H1 (cell line): ENCODE measurements at regions not wholly inside any gene's neighbourhood (a gene's known extent, or its start where the extent isn't known, plus 50 kb on each side); places are given as distances from the start of the nearest gene placed in this dataset.

Experiments
- CTCF ChIA-PET: fragments of 300-600 bp; sonication (Branson Sonifier 250); formaldehyde crosslinking; loops from one replicate; lab custom pipeline; 2021; ENCODE audit not compliant: partially characterized antibody; lab: Charles Lee
- POLR2A ChIA-PET: fragments of 300-600 bp; sonication (Branson Sonifier 250); formaldehyde crosslinking; loops from one replicate; lab custom pipeline; 2021; ENCODE audit warnings: inconsistent platforms; ENCODE audit not compliant: partially characterized antibody; lab: Charles Lee
- DNase-seq, 2 experiments: peaks; one replicate each; pipeline versions ENCODE4 v3.0.0 to v3.0.0-alpha.2; 2010 to 2022; ENCODE audit warnings: low spot score in 2 of 2, low read depth in 1 of 2, mixed read lengths in 1 of 2
- FAIRE-seq: peaks from 2 replicates; lab custom pipeline; 2011; peaks lifted over from hg19 to GRCh38; lab: Jason Lieb, UNC
- H2AFZ ChIP-seq: 2 replicates; pipeline ENCODE4 v1.8.1; 2012; ENCODE audit warnings: low read length, inconsistent platforms
- H2AK5ac ChIP-seq: 2 replicates; pipeline ENCODE4 v1.6.1; 2013; ENCODE audit warnings: low read depth, low read length
- H2BK120ac ChIP-seq: replicated peaks from 2 replicates; pipeline ENCODE3; 2013; ENCODE audit warnings: low read depth, low read length, inconsistent platforms
- H2BK12ac ChIP-seq: 2 replicates; pipeline ENCODE4 v1.6.1; 2013; ENCODE audit warnings: low read depth, low read length
- H2BK15ac ChIP-seq: 2 replicates; pipeline ENCODE4 v1.6.1; 2013; ENCODE audit warnings: low read length
- H2BK20ac ChIP-seq: 2 replicates; pipeline ENCODE4 v1.6.1; 2013; ENCODE audit warnings: low read length
- H2BK5ac ChIP-seq: 2 replicates; pipeline ENCODE4 v1.6.1; 2013; ENCODE audit warnings: low read depth, low read length
- H3K14ac ChIP-seq: 2 replicates; pipeline ENCODE4 v1.6.1; 2013; ENCODE audit warnings: inconsistent platforms; ENCODE audit not compliant: insufficient read length
- H3K18ac ChIP-seq: 2 replicates; pipeline ENCODE4 v1.6.1; 2013; ENCODE audit warnings: low read length; ENCODE audit errors: extremely low read depth
- H3K23ac ChIP-seq: 2 replicates; pipeline ENCODE4 v1.6.1; 2013; ENCODE audit warnings: inconsistent platforms; ENCODE audit not compliant: insufficient read length
- H3K23me2 ChIP-seq: 2 replicates; pipeline ENCODE4 v1.6.1; 2013; ENCODE audit warnings: low read depth, low read length
- H3K27ac ChIP-seq: 2 replicates; pipeline ENCODE4 v1.6.1; 2011; ENCODE audit warnings: low read depth, low read length, inconsistent platforms
- H3K27me3 ChIP-seq, 4 experiments: replicated peaks in 1 of 4; 1 replicate in 1 of 4; 2 replicates in 3 of 4; pipeline versions ENCODE4 v1.6.1 to v1.8.1; 2011 to 2013; ENCODE audit warnings: low read length in 3 of 4, mild to moderate bottlenecking in 3 of 4, inconsistent platforms in 2 of 4, mixed read lengths in 2 of 4, moderate library complexity in 1 of 4; ENCODE audit not compliant: control insufficient read depth in 3 of 4, insufficient read depth in 3 of 4; ENCODE audit errors: extremely low read depth in 1 of 4
- H3K36me3 ChIP-seq, 4 experiments: 2 replicates each; pipeline versions ENCODE4 v1.6.1 to v1.8.1; 2011 to 2013; ENCODE audit warnings: mild to moderate bottlenecking in 4 of 4, low read length in 3 of 4, moderate library complexity in 2 of 4, control low read depth in 1 of 4, inconsistent platforms in 1 of 4; ENCODE audit not compliant: insufficient read depth in 4 of 4, control insufficient read depth in 2 of 4
- H3K4ac ChIP-seq: replicated peaks from 2 replicates; pipeline ENCODE3; 2013; ENCODE audit warnings: low read length, low read depth, mixed read lengths, inconsistent platforms; ENCODE audit not compliant: insufficient read length
- H3K4me1 ChIP-seq, 4 experiments: replicated peaks in 1 of 4; 1 replicate in 1 of 4; 2 replicates in 3 of 4; pipeline versions ENCODE4 v1.6.1 to v1.8.1; 2011 to 2013; ENCODE audit warnings: low read length in 3 of 4, inconsistent platforms in 2 of 4, mixed read lengths in 1 of 4; ENCODE audit not compliant: insufficient read depth in 4 of 4, control insufficient read depth in 3 of 4
- H3K4me2 ChIP-seq, 2 experiments: 2 replicates each; pipeline versions ENCODE4 v1.6.1 to v1.8.1; 2011 to 2013; ENCODE audit warnings: low read depth in 2 of 2, low read length in 2 of 2, control low read depth in 1 of 2, inconsistent platforms in 1 of 2, mild to moderate bottlenecking in 1 of 2; ENCODE audit not compliant: insufficient read depth in 1 of 2
- H3K4me3 ChIP-seq, 4 experiments: fragments of 200-600, 300-600 bp in 1 of 4; sonication (generic), shearing (Covaris generic), sonication (Bioruptor Twin) in 1 of 4; 2 replicates each; pipeline versions ENCODE4 v1.5.1 to v1.8.1; 2011 to 2016; ENCODE audit warnings: low read length in 4 of 4, low read depth in 3 of 4, control low read depth in 2 of 4, inconsistent platforms in 2 of 4, mild to moderate bottlenecking in 2 of 4, mixed read lengths in 1 of 4, moderate library complexity in 1 of 4; ENCODE audit not compliant: insufficient read depth in 2 of 4; ENCODE audit errors: extremely low read depth in 1 of 4
- H3K56ac ChIP-seq: replicated peaks from 2 replicates; pipeline ENCODE3; 2013; ENCODE audit warnings: low read depth, mild to moderate bottlenecking, mixed read lengths, low read length, inconsistent platforms; ENCODE audit not compliant: insufficient read length
- H3K79me1 ChIP-seq: 2 replicates; pipeline ENCODE4 v1.6.1; 2013; ENCODE audit warnings: low read depth, low read length, control low read depth
- H3K79me2 ChIP-seq, 2 experiments: 2 replicates each; pipeline versions ENCODE4 v1.6.1 to v1.8.1; 2012 to 2013; ENCODE audit warnings: low read length in 2 of 2, mild to moderate bottlenecking in 2 of 2, inconsistent platforms in 1 of 2; ENCODE audit not compliant: insufficient read depth in 2 of 2, control insufficient read depth in 1 of 2
- H3K9ac ChIP-seq, 4 experiments: replicated peaks in 1 of 4; 1 replicate in 1 of 4; 2 replicates in 3 of 4; pipeline versions ENCODE4 v1.6.1 to v1.8.1; 2011 to 2013; ENCODE audit warnings: low read depth in 3 of 4, low read length in 3 of 4, control low read depth in 2 of 4, mild to moderate bottlenecking in 2 of 4, moderate library complexity in 2 of 4, inconsistent platforms in 1 of 4; ENCODE audit errors: extremely low read depth in 1 of 4
- H3K9me3 ChIP-seq, 2 experiments: 2 replicates each; pipeline versions ENCODE4 v1.6.1 to v1.8.1; 2012 to 2013; ENCODE audit warnings: mild to moderate bottlenecking in 2 of 2, moderate library complexity in 2 of 2, control low read depth in 1 of 2, inconsistent platforms in 1 of 2, low read depth in 1 of 2, low read length in 1 of 2, mixed read lengths in 1 of 2; ENCODE audit not compliant: insufficient read depth in 2 of 2
- H4K20me1 ChIP-seq, 2 experiments: replicated peaks in 1 of 2; 2 replicates each; pipeline versions ENCODE3 to v1.8.1; 2011 to 2013; ENCODE audit warnings: inconsistent platforms in 2 of 2, low read length in 2 of 2, mild to moderate bottlenecking in 1 of 2; ENCODE audit not compliant: insufficient read depth in 2 of 2, control insufficient read depth in 1 of 2
- H4K5ac ChIP-seq: 2 replicates; pipeline ENCODE4 v1.6.1; 2013; ENCODE audit warnings: low read length, low read depth, mixed read lengths, inconsistent platforms; ENCODE audit not compliant: insufficient read length
- H4K8ac ChIP-seq: 2 replicates; pipeline ENCODE4 v1.8.0; 2013; ENCODE audit warnings: mild to moderate bottlenecking, moderate library complexity, low read length, inconsistent platforms; ENCODE audit not compliant: insufficient read depth; ENCODE audit errors: extremely low read depth
- H4K91ac ChIP-seq: replicated peaks from 2 replicates; pipeline ENCODE3; 2013; ENCODE audit warnings: low read length, mixed read lengths, inconsistent platforms; ENCODE audit not compliant: insufficient read length
- BCL11A ChIP-seq, 2 experiments: IDR thresholded peaks; one replicate each; pipeline ENCODE4 v1.6.1; 2011; ENCODE audit warnings: low read depth in 2 of 2, low read length in 2 of 2, mild to moderate bottlenecking in 2 of 2
- CHD1 ChIP-seq: IDR thresholded peaks from 2 replicates; pipeline ENCODE4 v1.6.1; 2012; ENCODE audit warnings: low read depth, low read length, improper control_type of control experiment
- CTBP2 ChIP-seq: IDR thresholded peaks from 2 replicates; pipeline ENCODE4 v1.7.0; 2011; ENCODE audit warnings: borderline replicate concordance, mild to moderate bottlenecking, moderate library complexity, mixed read lengths, low read length; ENCODE audit not compliant: insufficient read depth, insufficient read length
- KDM1A ChIP-seq: fragments of 200-600, 300-600 bp; sonication (generic); IDR thresholded peaks from 2 replicates; pipeline ENCODE4 v1.7.1; 2016; ENCODE audit warnings: mild to moderate bottlenecking, low read length, borderline replicate concordance
- TAF7 ChIP-seq: optimal IDR thresholded peaks from 2 replicates; pipeline ENCODE3; 2011; ENCODE audit warnings: low read depth, mild to moderate bottlenecking, inconsistent platforms, low read length, moderate library complexity, borderline replicate concordance
- TEAD4 ChIP-seq: IDR thresholded peaks from 2 replicates; pipeline ENCODE4 v1.6.1; 2012; ENCODE audit warnings: low read depth, low read length, inconsistent platforms, mixed read lengths
- ZNF274 ChIP-seq: IDR thresholded peaks from 2 replicates; pipeline ENCODE4 v1.7.0; 2012; ENCODE audit warnings: low read length, borderline replicate concordance; ENCODE audit errors: extremely low read depth
- WGBS, 2 experiments: shearing (Covaris generic) in 1 of 2; methylation state at CpG; one replicate each; pipeline versions ENCODE4 v1.1.6 to v1.1.7; 2013 to 2015; ENCODE audit warnings: low lambda C conversion rate in 2 of 2, mixed read lengths in 2 of 2, inconsistent platforms in 1 of 2, low coverage in 1 of 2, missing lambda C conversion rate in 1 of 2; ENCODE audit not compliant: insufficient replicate concordance in 2 of 2, insufficient coverage in 1 of 2, insufficient read length in 1 of 2; ENCODE audit errors: extremely low coverage in 1 of 2, missing lambda C conversion rate in 1 of 2; 5-methylcytosine and 5-hydroxymethylcytosine counted together

- Histone ChIP-seq H3K79me1 (no peaks in the 10 kb centered on the region), H3K23ac (no peak overlapping the region), H3K4me3 (no peak overlapping the region), H4K20me1 (no peaks in the 10 kb centered on the region), H3K56ac (no peak overlapping the region), H3K18ac (no peak overlapping the region), H3K36me3 (no peaks in the 10 kb centered on the region), H3K23me2 (no peaks in the 10 kb centered on the region), H3K27ac (no peak overlapping the region), H4K91ac (no peak overlapping the region), H4K5ac (no peak overlapping the region), H2BK20ac (no peak overlapping the region), H3K4ac (no peak overlapping the region), H3K4me1 (0 out of 7 replicates have a peak, but pooled peaks cover 0 to 3% (median under 1%) of the 10 kb centered on the region in 4 experiments), H3K14ac (no peak overlapping the region), H2AK5ac (no peak overlapping the region), H3K27me3 (peaks cover 0 to 3% (median 0%) of the 10 kb centered on the region in 4 experiments; a peak in 1 of 7 replicates), H3K79me2 (no peaks in the 10 kb centered on the region), H2BK5ac (no peak overlapping the region), H3K9me3 (no peaks in the 10 kb centered on the region), H2BK15ac (no peak overlapping the region), H2AFZ (no peak overlapping the region), H3K9ac (no peak overlapping the region), H2BK120ac (no peak overlapping the region), H4K8ac (no peak overlapping the region), H3K4me2 (no peak overlapping the region), H2BK12ac (no peak overlapping the region)
- TF ChIP-seq ZNF274, result no peak
- TF ChIP-seq KDM1A, result no peak
- TF ChIP-seq TEAD4, result no peak
- no peak for TF ChIP-seq CTBP2
- TF ChIP-seq CHD1, result no peak
- no peak for TF ChIP-seq TAF7
- no peak for TF ChIP-seq BCL11A (IDR thresholded peaks at IDR 0.05; ENCODE audit: low read depth in 2 of 2, low read length in 2 of 2)
- DNase-seq, result no peak
- FAIRE-seq, result no peak
- CTCF ChIA-PET, result no interaction called here
- POLR2A ChIA-PET, result no interaction called here
- 94% methylated on average over 4 of the region's 4 CpGs; no CpG with 5 or more reads in 1 of the 2 experiments for WGBS, 2 experiments
These were observed 101.2 kb upstream of the SYNDIG1 start for GRCh38 chr20:24368253-24368652.
